HepG2 (cell line): ENCODE measurements at regions not wholly inside any gene's neighbourhood (a gene's known extent, or its start where the extent isn't known, plus 50 kb on each side); places are given as distances from the start of the nearest gene placed in this dataset.
A peak's percentile ranks its signal among the peaks of the same experiment; 100 is the strongest.

Source experiments
- AHDC1 ChIP-seq: sonication (generic); formaldehyde crosslinking; IDR thresholded peaks from 2 replicates; pipeline ENCODE4 v1.5.1; 2020; ENCODE audit warnings: mild to moderate bottlenecking, missing genetic modification reagents, borderline replicate concordance
- CEBPB ChIP-seq: IDR thresholded peaks from 2 replicates; pipeline ENCODE4 v1.6.1; 2011; ENCODE audit warnings: low read depth, low read length, improper control_type of control experiment, borderline replicate concordance
- FOXA3 ChIP-seq: IDR thresholded peaks from 2 replicates; pipeline ENCODE4 v1.6.1; 2016; ENCODE audit warnings: missing genetic modification reagents, missing compliant biosample characterization
- GATA4 ChIP-seq: sonication (generic); IDR thresholded peaks from 2 replicates; pipeline ENCODE4 v1.6.1; 2016; ENCODE audit warnings: antibody characterized with exemption, low read depth, borderline replicate concordance
- ISL2 ChIP-seq: sonication (generic); formaldehyde crosslinking; IDR thresholded peaks from 2 replicates; pipeline ENCODE4 v1.5.0; 2020; ENCODE audit warnings: missing genetic modification reagents
- MED1 ChIP-seq: sonication (generic); formaldehyde crosslinking; IDR thresholded peaks from 2 replicates; pipeline ENCODE4 v1.4.0; 2020; ENCODE audit warnings: missing genetic modification reagents
- MEIS1 ChIP-seq: sonication (generic); formaldehyde crosslinking; IDR thresholded peaks from 2 replicates; pipeline ENCODE4 v1.9.0; 2021; ENCODE audit warnings: mild to moderate bottlenecking, missing genetic modification reagents, moderate library complexity, borderline replicate concordance
- RERE ChIP-seq: IDR thresholded peaks from 2 replicates; pipeline ENCODE4 v1.6.1; 2016; ENCODE audit warnings: low read depth, missing genetic modification reagents, missing compliant biosample characterization
- ZNF33B ChIP-seq: sonication (generic); formaldehyde crosslinking; IDR thresholded peaks from 2 replicates; pipeline ENCODE4 v1.5.1; 2020; ENCODE audit warnings: mild to moderate bottlenecking, missing genetic modification reagents
- ZNF619 ChIP-seq: sonication (generic); formaldehyde crosslinking; IDR thresholded peaks from 2 replicates; pipeline ENCODE4 v1.4.0; 2020; ENCODE audit warnings: mild to moderate bottlenecking, missing genetic modification reagents
- TF ChIP-seq, protein P1 (sequence below): IDR thresholded peaks from 2 replicates; pipeline ENCODE4 v1.6.1; 2016; ENCODE audit warnings: mild to moderate bottlenecking
- TF ChIP-seq, protein P2 (sequence below): sonication (generic); formaldehyde crosslinking; IDR thresholded peaks from 2 replicates; pipeline ENCODE4 v1.8.1; 2023; ENCODE audit warnings: mild to moderate bottlenecking, missing genetic modification reagents

- TF ChIP-seq RERE (peak; percentile 92; the same call in 1 of the 2 replicates), MEIS1 (CRISPR knock-in tag) (peak; percentile 61; the same call in 1 of the 2 replicates), FOXA3 (CRISPR knock-in tag) (peak; percentile 86), AHDC1 (CRISPR knock-in tag) (peak; percentile 82; the same call in 1 of the 2 replicates), ZNF619 (CRISPR knock-in tag) (no peak), ZNF33B (CRISPR knock-in tag) (peak; percentile 34; the same call in 1 of the 2 replicates), CEBPB (peak; percentile 87), MED1 (CRISPR knock-in tag) (peak; percentile 37), GATA4 (peak; percentile 48; the same call in 1 of the 2 replicates), ISL2 (peak; percentile 78)
- TF ChIP-seq, protein P1, sequence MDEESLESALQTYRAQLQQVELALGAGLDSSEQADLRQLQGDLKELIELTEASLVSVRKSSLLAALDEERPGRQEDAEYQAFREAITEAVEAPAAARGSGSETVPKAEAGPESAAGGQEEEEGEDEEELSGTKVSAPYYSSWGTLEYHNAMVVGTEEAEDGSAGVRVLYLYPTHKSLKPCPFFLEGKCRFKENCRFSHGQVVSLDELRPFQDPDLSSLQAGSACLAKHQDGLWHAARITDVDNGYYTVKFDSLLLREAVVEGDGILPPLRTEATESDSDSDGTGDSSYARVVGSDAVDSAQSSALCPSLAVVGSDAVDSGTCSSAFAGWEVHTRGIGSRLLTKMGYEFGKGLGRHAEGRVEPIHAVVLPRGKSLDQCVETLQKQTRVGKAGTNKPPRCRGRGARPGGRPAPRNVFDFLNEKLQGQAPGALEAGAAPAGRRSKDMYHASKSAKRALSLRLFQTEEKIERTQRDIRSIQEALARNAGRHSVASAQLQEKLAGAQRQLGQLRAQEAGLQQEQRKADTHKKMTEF (CRISPR knock-in tag), result peak; percentile 36; the same call in 1 of the 2 replicates
- TF ChIP-seq, protein P2, sequence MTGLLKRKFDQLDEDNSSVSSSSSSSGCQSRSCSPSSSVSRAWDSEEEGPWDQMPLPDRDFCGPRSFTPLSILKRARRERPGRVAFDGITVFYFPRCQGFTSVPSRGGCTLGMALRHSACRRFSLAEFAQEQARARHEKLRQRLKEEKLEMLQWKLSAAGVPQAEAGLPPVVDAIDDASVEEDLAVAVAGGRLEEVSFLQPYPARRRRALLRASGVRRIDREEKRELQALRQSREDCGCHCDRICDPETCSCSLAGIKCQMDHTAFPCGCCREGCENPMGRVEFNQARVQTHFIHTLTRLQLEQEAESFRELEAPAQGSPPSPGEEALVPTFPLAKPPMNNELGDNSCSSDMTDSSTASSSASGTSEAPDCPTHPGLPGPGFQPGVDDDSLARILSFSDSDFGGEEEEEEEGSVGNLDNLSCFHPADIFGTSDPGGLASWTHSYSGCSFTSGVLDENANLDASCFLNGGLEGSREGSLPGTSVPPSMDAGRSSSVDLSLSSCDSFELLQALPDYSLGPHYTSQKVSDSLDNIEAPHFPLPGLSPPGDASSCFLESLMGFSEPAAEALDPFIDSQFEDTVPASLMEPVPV (CRISPR knock-in tag), result peak; percentile 63; the same call in 1 of the 2 replicates
- TF ChIP-seq, all 625 proteins: peak for 145
Observed at GRCh38 chr6:900716-901605, 208.0 kb upstream of the EXOC2 start (continued).
